ENCODE measurements at regions not wholly inside any gene's neighbourhood (a gene's known extent, or its start where the extent isn't known, plus 50 kb on each side); places are given as distances from the start of the nearest gene placed in this dataset.

GRCh38 chr4:127246963-127247952 is 385.5 kb upstream of the INTU start:
- H2AFZ ChIP-seq (ENCODE audit: low read length), result no peak overlapping the region
- no peaks in the 10 kb centered on the region for H3K79me2 ChIP-seq (ENCODE audit: low read length)
- H3F3A ChIP-seq (ENCODE audit: insufficient read depth, low read length), result no peaks in the 10 kb centered on the region
- H3K9me3 ChIP-seq (replicated peaks; ENCODE audit: insufficient read depth, low read length), result no peaks in the 10 kb centered on the region
- no peak overlapping the region for H3K9ac ChIP-seq (ENCODE audit: low read length)
- no peak overlapping the region for H3K4me2 ChIP-seq (ENCODE audit: low read depth, low read length)
- no peaks in the 10 kb centered on the region for H3K36me3 ChIP-seq (replicated peaks; ENCODE audit: insufficient read depth, low read length)
- H3K4me3 ChIP-seq (ENCODE audit: low read length), result no peak overlapping the region
- H3K27ac ChIP-seq (ENCODE audit: low read length), result no peak overlapping the region
- no peak for DNase-seq
- no peaks in the 10 kb centered on the region for H4K20me1 ChIP-seq (ENCODE audit: insufficient read depth, low read length)
- no peaks in the 10 kb centered on the region for H3K9me2 ChIP-seq (replicated peaks; ENCODE audit: insufficient read depth, low read length)
- no peak for TF ChIP-seq EZH2phosphoT487 (IDR thresholded peaks at IDR 0.05; ENCODE audit: low read length)
- H3K27me3 ChIP-seq (replicated peaks; ENCODE audit: insufficient read depth, low read length), result no peaks in the 10 kb centered on the region
- H3K4me1 ChIP-seq (ENCODE audit: low read length), result 0 out of 2 replicates have a peak, but pooled peaks cover 4% of the 10 kb centered on the region

- Histone ChIP-seq H3K27me3 (replicated peaks; ENCODE audit: insufficient read depth, low read length) (no peaks in the 10 kb centered on the region), H3K9me3 (replicated peaks; ENCODE audit: insufficient read depth, low read length) (no peaks in the 10 kb centered on the region), H3K79me2 (ENCODE audit: low read length) (no peaks in the 10 kb centered on the region), H3K9ac (ENCODE audit: low read length) (no peak overlapping the region), H3K36me3 (replicated peaks; ENCODE audit: insufficient read depth, low read length) (no peaks in the 10 kb centered on the region), H3K4me1 (ENCODE audit: low read length) (0 out of 2 replicates have a peak, but pooled peaks cover 4% of the 10 kb centered on the region), H3F3A (ENCODE audit: insufficient read depth, low read length) (no peaks in the 10 kb centered on the region), H3K4me2 (ENCODE audit: low read depth, low read length) (no peak overlapping the region), H4K20me1 (ENCODE audit: insufficient read depth, low read length) (no peaks in the 10 kb centered on the region), H3K9me2 (replicated peaks; ENCODE audit: insufficient read depth, low read length) (no peaks in the 10 kb centered on the region), H3K4me3 (ENCODE audit: low read length) (no peak overlapping the region), H2AFZ (ENCODE audit: low read length) (no peak overlapping the region), H3K27ac (ENCODE audit: low read length) (no peak overlapping the region)
- no peak for TF ChIP-seq EZH2phosphoT487 (IDR thresholded peaks at IDR 0.05; ENCODE audit: low read length)
- no peak for TF ChIP-seq CTCF (IDR thresholded peaks at IDR 0.05; ENCODE audit: low read length)
- TF ChIP-seq EZH2 (optimal IDR thresholded peaks at IDR 0.05; ENCODE audit: low read depth, low read length), result no peak
- DNase-seq, result no peak
Measured at GRCh38 chr4:127249066-127249766, 383.5 kb upstream of the INTU start.

- TF ChIP-seq CTCF (IDR thresholded peaks at IDR 0.05; ENCODE audit: low read length) (no peak), EZH2phosphoT487 (IDR thresholded peaks at IDR 0.05; ENCODE audit: low read length) (no peak), EZH2 (optimal IDR thresholded peaks at IDR 0.05; ENCODE audit: low read depth, low read length) (no peak)
- H3K4me1 ChIP-seq (ENCODE audit: low read length), result 0 out of 2 replicates have a peak, but pooled peaks cover 4% of the 10 kb centered on the region
- no peak overlapping the region for H3K27ac ChIP-seq (ENCODE audit: low read length)
- H3K27me3 ChIP-seq (replicated peaks; ENCODE audit: insufficient read depth, low read length), result no peaks in the 10 kb centered on the region
- no peak overlapping the region for H3K9ac ChIP-seq (ENCODE audit: low read length)
- no peak overlapping the region for H2AFZ ChIP-seq (ENCODE audit: low read length)
- H4K20me1 ChIP-seq (ENCODE audit: insufficient read depth, low read length), result no peaks in the 10 kb centered on the region
- no peaks in the 10 kb centered on the region for H3K79me2 ChIP-seq (ENCODE audit: low read length)
- H3F3A ChIP-seq (ENCODE audit: insufficient read depth, low read length), result no peaks in the 10 kb centered on the region
- H3K9me3 ChIP-seq (replicated peaks; ENCODE audit: insufficient read depth, low read length), result no peaks in the 10 kb centered on the region
- H3K4me2 ChIP-seq (ENCODE audit: low read depth, low read length), result no peak overlapping the region
- no peak overlapping the region for H3K4me3 ChIP-seq (ENCODE audit: low read length)
- no peak for DNase-seq
- no peaks in the 10 kb centered on the region for H3K9me2 ChIP-seq (replicated peaks; ENCODE audit: insufficient read depth, low read length)
- no peaks in the 10 kb centered on the region for H3K36me3 ChIP-seq (replicated peaks; ENCODE audit: insufficient read depth, low read length)
Measured at GRCh38 chr4:127249767-127250108, 383.0 kb upstream of the INTU start.
